Breast epithelium (tissue), 4 donors: ENCODE measurements at regions not wholly inside any gene's neighbourhood (a gene's known extent, or its start where the extent isn't known, plus 50 kb on each side); places are given as distances from the start of the nearest gene placed in this dataset.
"Not testable (repeated sequence)": the region's sequence is repeated elsewhere in the genome, so short reads cannot be mapped to it uniquely, and the experiment has no call there.

ENCODE experiments used
- DNase-seq, 2 donors: peaks; one replicate each; pipeline ENCODE4 v3.0.0-alpha.2; 2019; ENCODE audit warnings: low spot score in 2 of 2
- H3K27ac ChIP-seq, 2 donors: fragments of 200-600 bp; sonication (generic) in 1 of 2; one replicate each; pipeline ENCODE4 v1.5.1; 2016 to 2019; ENCODE audit warnings: mild to moderate bottlenecking in 1 of 2
- H3K27me3 ChIP-seq, 2 donors: fragments of 200-600 bp; sonication (generic) in 1 of 2; one replicate each; pipeline versions ENCODE4 v1.5.1 to v1.6.0; 2017 to 2019; ENCODE audit warnings: control low read depth in 1 of 2, mild to moderate bottlenecking in 1 of 2
- H3K36me3 ChIP-seq: fragments of 200-600 bp; one replicate; pipeline ENCODE4 v1.5.1; 2019
- H3K4me1 ChIP-seq, 2 donors: fragments of 200-600 bp; sonication (generic); one replicate each; pipeline ENCODE4 v1.5.1; 2016 to 2019; ENCODE audit warnings: control low read depth in 1 of 2
- H3K4me3 ChIP-seq, 3 donors: fragments of 200-600 bp; sonication (generic); 1 replicate in 2 of 3; 2 replicates in 1 of 3; pipeline ENCODE4 v1.5.1; 2016 to 2019; ENCODE audit warnings: mild to moderate bottlenecking in 3 of 3, moderate library complexity in 2 of 3
- H3K9me3 ChIP-seq, 2 donors: fragments of 200-600 bp; sonication (generic) in 1 of 2; one replicate each; pipeline ENCODE4 v1.5.1; 2016 to 2019; ENCODE audit warnings: control low read depth in 1 of 2
- CTCF ChIP-seq, 3 donors: fragments of 450-650 bp; IDR thresholded peaks; one replicate each; pipeline ENCODE4 v1.5.1; 2016 to 2017; ENCODE audit warnings: antibody characterized with exemption in 3 of 3, mild to moderate bottlenecking in 3 of 3, moderate library complexity in 3 of 3
- POLR2A ChIP-seq: fragments of 450-650 bp; IDR thresholded peaks from one replicate; pipeline ENCODE4 v1.6.1; 2016; ENCODE audit warnings: antibody characterized with exemption, mild to moderate bottlenecking, moderate library complexity
- POLR2AphosphoS5 ChIP-seq, 3 donors: sonication (generic); formaldehyde crosslinking; IDR thresholded peaks; one replicate each; pipeline ENCODE4 v1.6.1; 2017; ENCODE audit warnings: antibody characterized with exemption in 3 of 3
- intact Hi-C: fragments of 100-400 bp; cut with DNase I; formaldehyde crosslinking; loops from one replicate; pipeline ENCODE4 v1.15.1; 2023; ENCODE audit warnings: low total_unique reads

GRCh38 chr13:42424182-42424581, 149.8 kb upstream of the TNFSF11 start:
- Histone ChIP-seq H3K4me3 (no peak overlapping the region), H3K36me3 (no peaks in the 10 kb centered on the region), H3K9me3 (peaks cover 0 to 10% of the 10 kb centered on the region in 2 donors), H3K27me3 (no peaks in the 10 kb centered on the region), H3K27ac (no peak overlapping the region), H3K4me1 (no peaks in the 10 kb centered on the region)
- TF ChIP-seq POLR2A: no peak
- TF ChIP-seq POLR2AphosphoS5 (IDR thresholded peaks at IDR 0.05): no peak
- no peak for TF ChIP-seq CTCF (IDR thresholded peaks at IDR 0.05)
- DNase-seq: no peak
- intact Hi-C loops: no loop called here

- TF ChIP-seq POLR2A (no peak), CTCF (IDR thresholded peaks at IDR 0.05) (no peak)
- Histone ChIP-seq H3K27ac (no peak overlapping the region), H3K27me3 (no peaks in the 10 kb centered on the region), H3K4me3 (no peak overlapping the region), H3K36me3 (no peaks in the 10 kb centered on the region), H3K9me3 (peaks cover 10 to 24% of the 10 kb centered on the region in 2 donors), H3K4me1 (no peaks in the 10 kb centered on the region)
- DNase-seq: no peak
- intact Hi-C loops: no loop called here
These were observed 128.6 kb upstream of the TNFSF11 start for GRCh38 chr13:42445354-42445753.

- H3K4me3 ChIP-seq, DNase-seq, H3K36me3 ChIP-seq, H3K27ac ChIP-seq, H3K27me3 ChIP-seq, H3K4me1 ChIP-seq, intact Hi-C loops: not testable (repeated sequence)
- H3K9me3 ChIP-seq: peaks cover 10 to 24% of the 10 kb centered on the region in 2 donors
These were observed 127.4 kb upstream of the TNFSF11 start for GRCh38 chr13:42446597-42446996.

GRCh38 chr13:42453091-42453645, 120.8 kb upstream of the TNFSF11 start:
- Histone ChIP-seq H3K27me3 (no peaks in the 10 kb centered on the region), H3K4me3 (no peak overlapping the region), H3K36me3 (no peaks in the 10 kb centered on the region), H3K27ac (no peak overlapping the region), H3K9me3 (no peaks in the 10 kb centered on the region), H3K4me1 (no peaks in the 10 kb centered on the region)
- no peak for DNase-seq
- intact Hi-C loops: no loop called here
- TF ChIP-seq CTCF (IDR thresholded peaks at IDR 0.05) (no peak), POLR2A (no peak), POLR2AphosphoS5 (IDR thresholded peaks at IDR 0.05) (no peak)

GRCh38 chr13:42454749-42455148, 119.2 kb upstream of the TNFSF11 start:
- H3K4me3 ChIP-seq: no peak overlapping the region
- no peak for TF ChIP-seq POLR2A
- no peak for TF ChIP-seq CTCF (IDR thresholded peaks at IDR 0.05)
- TF ChIP-seq POLR2AphosphoS5 (IDR thresholded peaks at IDR 0.05): no peak

GRCh38 chr13:42458193-42458592, 115.8 kb upstream of the TNFSF11 start:
- Histone ChIP-seq H3K27me3 (no peaks in the 10 kb centered on the region), H3K36me3 (no peaks in the 10 kb centered on the region), H3K27ac (no peak overlapping the region), H3K4me3 (no peak overlapping the region), H3K4me1 (no peaks in the 10 kb centered on the region), H3K9me3 (peaks cover 0 to 5% of the 10 kb centered on the region in 2 donors)
- intact Hi-C loops: no loop called here
- no peak for DNase-seq
- TF ChIP-seq POLR2A (no peak), POLR2AphosphoS5 (IDR thresholded peaks at IDR 0.05) (no peak), CTCF (IDR thresholded peaks at IDR 0.05) (no peak)

More at GRCh38 chr13:42454749-42455148, 119.2 kb upstream of the TNFSF11 start:
- no peaks in the 10 kb centered on the region for H3K9me3 ChIP-seq
- DNase-seq: no peak
- no peak overlapping the region for H3K27ac ChIP-seq
- intact Hi-C loops: no loop called here
- no peaks in the 10 kb centered on the region for H3K36me3 ChIP-seq
- H3K27me3 ChIP-seq: no peaks in the 10 kb centered on the region
- no peaks in the 10 kb centered on the region for H3K4me1 ChIP-seq
